8988T (cell line): ENCODE measurements at regions not wholly inside any gene's neighbourhood (a gene's known extent, or its start where the extent isn't known, plus 50 kb on each side); places are given as distances from the start of the nearest gene placed in this dataset.

Experiments used
- DNase-seq: peaks from one replicate; pipeline ENCODE4 v3.0.0; 2011

DNA sequence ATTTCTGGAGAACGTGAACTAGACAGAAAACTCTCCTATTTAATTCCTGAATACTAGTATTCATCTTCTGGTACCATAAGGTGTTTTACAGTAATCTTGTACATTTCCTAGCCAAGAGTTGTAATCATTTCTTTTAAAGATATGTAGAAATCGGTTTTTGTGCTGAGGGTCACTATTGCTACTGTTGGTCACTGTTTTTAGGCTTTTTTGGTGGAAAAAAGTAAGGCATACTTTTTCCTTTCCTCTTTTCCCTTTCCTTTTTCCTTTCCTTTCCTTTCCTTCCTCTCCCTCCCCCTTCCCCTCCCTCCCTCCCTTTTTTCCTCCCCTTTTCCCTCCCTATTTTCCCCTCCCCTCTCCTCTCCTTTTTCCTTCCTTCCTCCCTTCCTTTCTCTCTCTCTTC is 706.4 kb upstream of the GOT2 start:
- DNase-seq = no peak

DNA sequence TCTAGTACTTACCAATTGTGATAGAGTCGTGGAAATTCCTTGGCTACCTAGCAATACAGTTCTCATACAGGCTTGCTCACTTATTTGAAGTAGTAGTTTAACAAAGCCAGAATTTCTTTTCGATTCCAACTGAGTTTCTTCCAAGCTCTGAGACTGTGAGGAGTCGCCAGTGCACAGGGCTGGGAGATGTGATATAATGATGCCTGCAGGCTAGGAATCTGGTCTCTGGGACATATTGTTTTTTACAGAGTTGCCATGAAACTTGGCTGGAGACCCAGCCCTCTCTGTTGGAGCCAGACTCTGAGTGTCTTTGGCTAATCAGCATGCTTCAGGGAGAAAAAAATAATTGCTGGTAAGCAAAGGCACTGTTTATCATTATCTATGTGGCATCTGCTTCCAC is 698.8 kb upstream of the GOT2 start:
- no peak for DNase-seq

DNA sequence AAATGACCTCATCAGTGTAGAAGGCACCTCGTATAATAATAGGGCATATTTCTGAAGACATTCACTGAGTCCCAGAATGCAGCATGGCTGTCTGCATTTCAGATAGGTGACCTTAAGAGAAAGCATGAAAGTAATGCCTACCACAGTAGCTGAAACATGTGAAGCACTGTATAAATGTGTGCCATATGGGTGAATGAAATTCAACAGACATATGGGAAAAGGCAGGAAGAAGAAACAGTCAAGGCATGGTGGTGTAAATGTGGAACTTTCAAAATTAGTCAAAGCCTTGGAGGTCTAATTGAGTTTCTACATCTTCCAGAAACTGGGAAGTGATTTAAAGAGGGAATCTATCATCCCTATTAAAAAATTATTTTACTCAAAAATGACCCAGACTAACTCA is 698.2 kb upstream of the GOT2 start:
- no peak for DNase-seq

DNA sequence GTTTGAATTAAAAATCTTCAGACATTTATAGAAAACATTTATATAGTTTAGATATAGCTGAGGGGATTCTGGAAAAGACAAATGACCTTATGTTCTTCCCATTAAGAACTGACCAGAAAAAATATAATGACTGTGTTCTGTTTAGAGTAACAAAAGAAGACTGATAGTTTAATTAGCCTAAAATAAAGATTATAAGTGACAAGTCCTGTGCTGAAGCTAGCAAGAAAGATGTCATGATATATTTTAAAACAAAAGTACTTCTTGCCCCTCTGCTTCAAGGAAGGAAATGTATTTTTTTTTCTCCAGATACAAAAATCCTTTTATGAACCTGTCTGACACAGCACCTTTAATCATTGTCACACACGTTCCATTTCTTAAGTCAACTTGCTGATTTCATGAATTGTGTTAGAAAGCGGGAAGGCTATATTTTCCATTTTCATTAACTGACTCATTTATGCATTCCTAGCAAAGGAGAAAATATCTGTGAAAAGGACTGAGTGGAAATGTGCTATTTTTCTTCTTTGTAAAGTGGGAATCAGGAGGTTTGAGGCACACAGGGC is 690.7 kb upstream of the GOT2 start:
- no peak for DNase-seq

DNA sequence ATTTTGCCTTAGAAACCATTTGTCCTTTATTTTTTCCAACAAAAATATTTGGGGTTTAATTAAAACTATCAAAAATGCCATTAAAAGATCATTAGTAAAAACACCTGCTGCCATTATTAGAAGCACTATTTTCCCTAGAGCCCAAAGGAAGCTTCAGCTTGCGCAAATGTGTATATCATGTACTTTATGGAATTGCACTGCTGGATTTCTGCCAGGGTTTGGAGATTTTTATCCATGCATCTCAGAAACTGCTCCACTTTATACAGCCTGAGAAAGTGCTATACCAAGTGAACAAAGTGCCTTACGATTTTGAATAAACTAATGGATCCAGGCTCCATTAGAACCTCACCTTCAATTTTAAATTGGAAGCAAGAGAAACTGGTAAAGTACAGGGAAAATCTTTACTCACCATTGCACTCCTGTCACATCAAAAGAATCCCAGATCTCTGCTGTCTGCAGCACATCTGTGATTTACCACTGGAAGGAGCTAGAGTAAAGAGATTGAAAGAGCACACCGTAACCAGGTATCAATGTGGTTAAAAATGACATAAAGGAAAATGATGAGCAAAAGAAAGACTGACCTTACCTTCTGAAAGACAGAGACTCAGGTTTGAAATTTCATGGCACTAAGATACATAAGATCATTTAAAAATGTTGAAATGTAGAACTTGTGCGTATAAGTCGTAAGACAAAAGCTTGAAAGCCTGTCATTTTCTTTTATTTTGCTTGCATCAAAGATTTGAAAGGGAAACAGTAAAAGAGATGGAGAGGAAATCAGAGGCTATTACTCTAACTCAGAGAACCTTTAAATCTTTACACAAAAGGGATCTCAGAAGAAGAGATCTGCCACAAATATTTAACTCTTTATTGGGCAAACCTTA is 678.1 kb upstream of the GOT2 start:
- DNase-seq = no peak

DNA sequence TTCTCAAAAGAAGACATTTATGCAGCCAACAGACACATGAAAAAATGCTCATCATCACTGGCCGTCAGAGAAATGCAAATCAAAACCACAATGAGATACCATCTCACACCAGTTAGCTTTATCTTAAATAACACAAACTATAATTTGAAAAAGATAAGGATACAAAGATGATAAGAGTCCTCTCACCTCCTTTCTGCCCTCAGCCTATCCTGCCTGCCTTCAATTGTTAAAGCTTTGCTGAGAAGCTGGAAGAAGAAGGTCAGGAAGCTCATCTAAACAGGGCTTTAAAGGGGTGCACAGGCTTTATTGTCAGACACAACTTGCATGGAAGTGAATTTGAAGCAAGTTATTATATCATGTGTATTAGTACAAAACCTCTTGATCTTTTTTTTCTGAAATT is 676.3 kb upstream of the GOT2 start:
- no peak for DNase-seq

DNA sequence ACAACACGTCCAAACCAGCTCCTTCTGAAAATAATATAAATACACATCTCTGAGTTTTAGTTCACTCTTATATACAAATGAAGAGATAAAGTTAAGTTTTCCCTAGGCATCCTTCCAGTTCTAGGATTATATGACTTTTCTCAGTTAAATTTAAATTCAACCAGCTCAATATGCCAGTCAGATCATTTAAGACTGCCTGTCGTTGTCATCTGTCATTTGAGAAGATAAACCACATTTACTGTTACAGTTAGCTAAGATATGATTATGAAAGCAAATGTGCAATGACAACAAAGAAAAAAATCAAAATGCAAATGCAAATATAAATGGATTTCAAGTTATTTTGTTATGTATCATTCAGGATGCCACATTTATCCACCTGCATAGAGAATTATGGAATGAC is 671.7 kb upstream of the GOT2 start:
- no peak for DNase-seq

DNA sequence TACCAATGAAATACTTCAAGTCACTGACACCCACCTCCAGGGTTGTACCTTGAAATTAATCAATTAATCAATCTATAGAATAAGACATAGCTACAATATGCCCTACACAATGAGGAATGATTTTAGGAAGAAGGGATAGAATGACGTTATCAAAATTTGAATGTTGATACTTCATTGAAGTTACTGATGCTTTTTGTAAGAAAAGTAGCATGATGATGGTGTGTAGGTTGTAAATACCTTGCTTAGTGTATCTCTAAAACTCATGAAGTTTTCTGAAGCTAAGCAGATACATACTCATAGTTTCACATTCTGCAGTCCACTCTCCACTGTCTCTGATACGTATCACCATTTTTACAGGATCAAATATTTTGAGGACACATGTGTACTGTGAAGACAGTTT is 670.4 kb upstream of the GOT2 start:
- no peak for DNase-seq

DNA sequence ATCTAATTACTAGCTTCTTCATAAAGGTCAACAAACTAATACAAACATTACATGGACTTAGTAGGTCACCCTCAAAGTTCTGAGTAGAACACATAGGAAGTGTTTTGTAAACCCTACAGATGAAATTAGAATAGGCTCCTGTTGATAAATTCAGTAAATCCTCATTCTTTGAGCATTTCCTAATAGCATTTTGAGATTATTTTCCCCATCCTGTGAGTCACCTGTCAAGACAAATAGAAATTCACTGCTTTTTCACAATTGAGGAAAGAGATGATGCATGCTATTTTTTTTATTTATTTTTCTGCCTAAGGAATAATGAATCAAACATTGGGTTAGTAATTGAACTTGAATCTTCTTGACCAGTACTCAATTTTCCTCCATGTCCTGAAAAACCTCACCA is 666.7 kb upstream of the GOT2 start:
- DNase-seq = no peak

DNA sequence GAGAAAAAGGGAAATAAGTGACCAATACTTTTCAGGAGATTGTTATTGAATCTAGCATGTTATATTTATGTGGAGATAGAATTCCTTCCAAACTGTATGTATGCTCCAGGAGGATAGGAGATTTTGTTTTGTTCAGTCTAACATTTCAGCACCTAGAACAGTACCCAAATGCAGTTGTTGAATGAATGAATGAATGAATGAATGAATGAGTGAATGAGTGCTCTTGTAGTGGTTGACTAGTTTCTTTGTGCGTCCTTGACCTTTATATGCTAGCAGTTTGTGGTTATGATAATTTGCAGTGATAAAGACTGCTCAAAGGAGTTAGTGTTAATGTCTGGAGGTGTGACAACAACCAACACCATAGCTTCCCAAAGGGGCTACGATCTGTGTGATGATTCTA is 663.5 kb upstream of the GOT2 start:
- no peak for DNase-seq

DNA sequence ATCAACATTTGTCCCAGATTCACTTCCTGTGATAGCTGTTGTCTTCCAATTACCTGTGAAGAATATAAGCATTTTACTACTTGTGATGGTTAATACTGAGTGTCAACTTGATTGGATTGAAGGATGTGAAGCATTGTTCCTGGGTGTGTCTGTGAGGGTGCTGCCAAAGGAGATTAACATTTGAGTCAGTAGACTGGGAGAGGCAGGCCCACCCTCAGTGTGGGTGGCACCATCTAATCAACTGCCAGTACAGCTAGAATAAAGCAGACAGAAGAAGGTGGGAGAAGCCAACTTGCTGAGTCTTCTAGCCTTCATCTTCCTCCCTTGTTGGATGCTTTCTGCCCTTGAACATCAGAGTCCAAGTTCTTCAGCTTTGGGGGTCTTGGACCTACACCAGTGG is 660.4 kb upstream of the GOT2 start:
- DNase-seq = no peak

DNA sequence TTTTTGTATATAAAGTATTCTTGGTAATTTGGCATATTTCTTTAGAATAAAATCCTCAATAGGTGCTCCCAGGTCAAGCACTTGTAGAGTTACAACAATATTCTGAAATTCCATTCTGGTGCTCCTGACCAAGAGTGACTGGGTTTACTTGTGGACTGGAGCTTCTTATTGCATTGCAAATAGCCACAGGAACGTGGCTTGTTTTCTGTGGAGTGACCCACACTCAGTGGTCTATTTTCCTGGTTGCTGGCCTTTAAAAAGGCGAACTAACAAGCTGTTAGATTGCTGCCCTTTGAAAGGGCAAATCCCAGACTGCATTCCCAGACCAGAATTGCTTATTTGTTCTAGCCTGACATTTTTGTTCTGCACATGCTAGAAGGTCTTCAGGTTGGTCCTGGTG is 658.8 kb upstream of the GOT2 start:
- DNase-seq = no peak

DNA sequence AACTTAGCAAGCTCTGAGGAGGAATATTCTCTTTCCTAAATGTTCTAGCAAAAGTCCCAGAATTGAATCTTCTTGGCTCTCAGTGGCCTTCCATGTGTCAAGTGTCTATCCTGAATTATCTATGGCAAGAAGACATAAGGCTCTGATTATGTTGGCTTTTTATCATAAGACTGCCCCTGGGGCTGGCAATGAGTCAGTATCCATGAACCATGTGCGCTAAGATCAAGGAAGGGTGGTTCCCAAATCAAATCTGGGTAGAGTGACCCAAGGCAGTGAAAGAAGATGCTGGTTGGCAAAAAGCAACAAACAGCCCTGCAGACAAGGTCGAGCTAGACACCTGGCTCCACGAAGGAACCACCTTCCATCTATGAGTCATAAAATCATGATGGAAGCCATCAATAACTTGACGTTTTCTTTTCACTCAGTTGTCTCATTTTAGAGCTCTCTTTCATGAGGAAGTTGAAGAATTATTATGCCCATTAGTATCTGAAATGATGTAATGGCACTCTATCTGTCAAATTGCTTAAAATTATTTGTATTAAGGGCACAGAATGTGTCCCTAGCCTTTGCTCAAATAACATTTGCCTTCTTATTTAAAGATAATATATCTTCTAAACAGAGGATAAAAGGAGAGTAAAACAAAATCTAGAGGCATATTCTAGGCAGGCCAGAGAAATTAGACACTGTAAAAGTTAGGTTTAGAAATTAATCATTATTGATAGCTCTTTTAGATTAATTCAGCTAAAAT is 657.7 kb upstream of the GOT2 start:
- DNase-seq = no peak

DNA sequence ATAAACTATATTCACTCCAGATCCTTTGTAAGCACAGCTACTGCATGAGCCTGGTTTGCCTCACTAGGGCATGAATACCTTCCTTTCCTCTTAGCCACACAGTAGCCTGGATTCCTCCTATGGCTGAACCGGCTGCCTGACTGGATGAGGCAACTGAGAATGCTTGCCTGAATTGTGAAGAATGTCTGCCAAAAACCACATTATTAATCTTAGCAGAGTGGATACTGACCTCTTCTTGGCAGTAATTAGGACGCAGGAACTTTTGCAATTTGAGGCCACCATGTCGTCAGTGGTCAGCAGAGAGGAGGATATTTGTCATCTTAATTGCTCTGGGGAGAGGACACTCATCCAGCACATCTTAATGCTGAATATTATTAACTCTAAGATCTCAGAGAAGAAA is 651.8 kb upstream of the GOT2 start:
- no peak for DNase-seq

DNA sequence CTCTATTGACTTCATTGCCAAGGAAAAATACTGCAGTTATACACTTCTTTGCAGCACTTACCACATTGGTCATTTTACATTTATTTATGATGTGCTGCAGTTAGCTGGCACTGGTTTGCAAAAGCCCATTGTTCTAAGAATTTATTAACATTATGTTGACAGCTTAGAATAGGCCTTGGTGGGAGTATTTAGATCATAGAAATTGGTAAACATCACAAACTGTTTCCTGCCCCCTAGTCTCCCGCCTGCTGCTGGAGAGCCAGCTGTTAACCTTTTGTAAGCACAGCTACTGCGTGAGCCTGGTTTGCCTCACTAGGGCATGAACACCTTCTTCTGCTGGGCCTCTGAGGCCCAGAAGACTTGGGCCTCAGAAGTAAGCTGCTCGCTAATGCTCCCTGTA is 651.4 kb upstream of the GOT2 start:
- no peak for DNase-seq

DNA sequence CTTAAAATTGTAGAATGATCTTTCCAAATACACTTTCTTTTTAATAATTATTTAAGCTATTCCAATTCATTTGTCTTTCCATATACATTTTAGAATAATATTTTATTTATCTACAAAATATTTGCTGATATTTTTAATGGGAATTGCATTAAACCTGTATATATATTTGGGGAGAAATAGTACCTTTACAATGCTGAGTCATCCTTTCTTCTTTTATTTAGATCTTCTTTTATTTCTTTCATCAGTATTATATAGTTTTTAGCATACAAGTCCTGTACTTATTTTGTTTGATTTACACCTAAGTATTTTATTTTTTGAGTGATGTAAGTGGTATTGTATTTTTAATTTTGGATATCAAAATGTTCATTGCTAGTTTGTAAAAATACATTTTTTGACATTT is 639.5 kb upstream of the GOT2 start:
- DNase-seq = no peak

DNA sequence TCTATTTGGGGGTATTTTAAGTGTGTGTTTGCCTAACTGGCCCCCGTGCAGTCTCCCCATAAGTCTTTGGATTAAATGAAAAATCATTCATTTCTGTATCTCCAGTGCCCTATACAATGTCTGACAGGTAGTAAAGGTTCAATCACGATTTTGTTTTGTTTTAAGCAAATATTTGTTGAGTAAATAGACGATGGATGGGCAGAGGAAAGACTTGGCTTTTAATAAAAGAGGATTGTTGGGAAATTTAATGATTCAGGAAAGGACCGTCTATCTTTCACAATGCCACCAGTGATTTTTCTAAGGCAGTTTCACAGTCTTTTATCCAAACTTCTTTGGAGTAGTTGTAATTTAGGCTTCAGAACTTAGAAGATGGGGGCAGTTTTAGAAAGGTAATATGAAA is 636.6 kb upstream of the GOT2 start:
- DNase-seq = no peak

DNA sequence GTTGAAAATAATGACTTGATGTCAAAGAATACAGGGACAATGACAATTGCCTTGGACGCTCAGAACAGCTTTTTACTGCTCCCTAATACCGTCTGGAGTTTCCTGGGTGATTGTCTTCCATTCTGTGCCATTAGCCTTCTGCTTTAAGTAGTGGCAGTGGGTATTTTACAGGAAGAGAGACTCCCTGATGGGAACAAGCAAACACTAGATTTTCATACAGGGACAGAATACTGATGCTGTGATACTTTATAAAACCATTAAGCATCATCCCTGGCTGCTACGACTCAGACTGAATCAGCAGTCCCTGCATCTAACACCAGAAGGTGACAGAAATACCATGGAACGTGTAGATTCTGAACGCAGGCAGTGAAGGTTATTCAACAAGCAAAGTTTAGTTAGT is 635.4 kb upstream of the GOT2 start:
- DNase-seq = no peak

DNA sequence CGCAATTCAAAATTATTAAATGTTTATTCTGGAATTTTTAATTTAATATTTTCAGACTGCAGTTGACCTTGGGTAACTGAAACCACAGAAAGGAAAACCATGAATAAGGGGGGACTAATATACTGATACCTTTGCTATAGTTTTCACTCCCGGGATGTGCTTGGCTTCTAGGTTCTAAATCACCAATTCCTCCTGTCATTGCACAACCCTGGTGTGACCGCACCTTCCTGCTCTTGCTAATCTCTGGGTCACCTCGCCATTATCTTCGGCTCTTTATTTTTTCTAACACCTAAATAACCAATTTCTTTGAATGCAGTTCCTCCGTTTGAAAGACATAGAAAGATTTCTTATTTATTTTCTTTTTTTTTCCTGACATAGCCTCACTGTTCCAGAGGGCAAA is 634.5 kb upstream of the GOT2 start:
- DNase-seq = no peak

DNA sequence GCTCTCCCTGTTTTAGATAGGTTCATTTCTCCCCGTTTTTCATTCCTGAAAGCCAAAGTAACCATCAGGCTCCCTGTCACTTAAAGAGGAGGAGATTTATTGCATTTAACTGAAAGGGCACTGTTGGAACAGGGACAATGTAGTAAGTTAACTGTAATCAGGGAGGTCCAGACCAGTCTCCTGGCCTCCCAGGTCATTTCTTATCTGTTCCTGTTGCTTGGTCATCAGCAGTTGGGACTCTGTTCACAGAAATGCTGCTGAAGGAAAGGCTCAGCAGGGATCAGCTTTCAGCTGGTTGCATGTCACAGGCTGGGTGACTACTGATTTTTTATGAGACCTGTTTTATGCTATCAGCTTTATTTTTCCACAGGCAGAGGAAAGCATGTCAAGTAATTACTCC is 622.6 kb upstream of the GOT2 start:
- no peak for DNase-seq

DNA sequence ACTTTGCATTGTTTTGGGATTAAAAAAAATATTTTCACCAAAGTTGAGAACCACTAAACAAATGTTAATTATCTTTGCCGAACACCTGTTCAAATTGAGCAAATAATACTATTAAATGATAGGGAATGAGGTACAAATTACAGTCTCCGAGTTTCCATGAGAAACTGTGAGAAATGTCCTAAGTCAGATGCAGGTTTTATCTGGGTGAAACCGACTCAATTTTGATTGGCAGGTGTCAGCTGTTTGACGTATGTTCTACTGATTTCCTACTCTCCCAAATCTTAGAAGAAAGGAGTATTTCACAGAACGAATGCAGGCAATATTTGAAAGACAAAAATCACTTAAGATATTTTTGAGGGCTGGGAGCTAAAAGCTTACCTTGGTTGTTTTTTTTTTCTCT is 622.0 kb upstream of the GOT2 start:
- DNase-seq = no peak

DNA sequence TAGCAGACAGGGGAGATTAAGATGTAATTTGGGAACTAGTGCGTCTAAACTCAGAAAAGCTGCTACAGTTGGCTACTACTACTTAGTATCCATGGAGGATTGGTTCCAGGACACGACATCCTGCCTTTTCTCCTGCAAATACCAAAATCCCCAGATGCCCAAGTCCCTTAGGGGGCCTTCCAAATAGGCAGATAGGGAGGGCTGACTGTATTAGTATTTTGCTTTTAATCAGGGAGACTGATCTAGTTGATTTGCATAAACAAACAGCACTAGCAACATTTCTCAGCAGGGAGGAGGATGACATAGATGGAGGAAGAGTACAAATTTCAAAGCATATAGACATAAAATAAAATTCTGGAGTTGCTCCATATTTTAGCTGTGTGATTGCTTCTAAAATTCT is 621.6 kb upstream of the GOT2 start:
- no peak for DNase-seq

DNA sequence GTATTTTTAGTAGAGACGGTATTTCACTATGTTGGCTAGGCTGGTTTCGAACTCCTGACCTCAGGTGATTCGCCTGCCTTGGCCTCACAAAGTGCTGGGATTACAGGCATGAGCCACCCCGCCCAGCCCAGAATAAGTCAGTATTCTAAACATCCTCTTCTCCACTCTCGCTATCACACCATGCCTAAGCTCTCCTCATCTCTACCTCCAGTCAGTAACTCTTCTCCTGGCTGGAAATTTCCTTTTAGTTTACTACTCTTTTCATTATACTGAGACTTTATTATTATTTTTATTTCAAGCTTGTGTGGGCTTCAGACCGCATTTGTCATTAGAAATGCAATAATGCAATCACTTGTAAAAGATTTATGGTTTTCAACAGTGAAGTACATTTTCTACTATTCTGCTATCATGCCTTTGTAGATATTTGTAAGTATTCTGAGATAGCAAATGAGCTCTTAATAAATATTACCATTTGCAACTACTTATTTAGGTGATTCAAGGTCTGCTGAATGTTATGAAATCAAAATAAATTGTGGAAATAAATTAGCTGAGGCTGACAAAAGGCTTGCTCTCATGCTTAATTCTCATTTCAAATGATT is 617.3 kb upstream of the GOT2 start:
- no peak for DNase-seq

DNA sequence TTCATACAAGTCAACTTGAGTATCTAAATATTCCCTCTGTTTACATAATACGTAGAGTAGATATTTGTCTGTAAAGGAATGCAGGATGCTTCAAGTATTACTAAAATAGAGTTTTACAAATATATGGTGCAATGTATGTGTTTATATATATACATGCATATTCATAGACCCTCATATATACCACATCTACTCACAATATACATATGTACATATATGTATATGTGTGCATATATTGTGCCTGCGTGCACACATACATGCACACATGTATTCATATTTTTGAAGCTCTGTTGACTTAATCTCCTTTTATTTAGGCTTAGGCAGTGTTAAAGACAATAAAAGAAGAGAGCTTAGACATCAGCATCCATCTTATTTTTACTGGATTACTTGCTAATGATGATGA is 616.6 kb upstream of the GOT2 start:
- DNase-seq = no peak
